Activated T-helper 2 cell treated with anti-CD3 and anti-CD28 coated beads, Interferon-gamma antibody, Interleukin-2, Interleukin-4, amounts not matched to agents 10 μg/mL and 5 μg/mL and 100 μg/mL, durations not matched to agents 14 hours and 24 hours and 36 hours (primary cell): ENCODE measurements at regions not wholly inside any gene's neighbourhood (a gene's known extent, or its start where the extent isn't known, plus 50 kb on each side); places are given as distances from the start of the nearest gene placed in this dataset.

Source experiments
- DNase-seq: peaks from one replicate; pipeline ENCODE4 v3.0.0; 2021; ENCODE audit warnings: low spot score
- H3K27ac Mint-ChIP-seq: one replicate; pipeline ENCODE4 v1.8.0; 2021; ENCODE audit warnings: mixed read lengths
- H3K27me3 Mint-ChIP-seq: one replicate; pipeline ENCODE4 v1.8.0; 2021; ENCODE audit warnings: low read depth, mixed read lengths
- H3K36me3 Mint-ChIP-seq: one replicate; pipeline ENCODE4 v1.8.0; 2021; ENCODE audit warnings: low read depth, mixed read lengths
- H3K4me1 Mint-ChIP-seq: one replicate; pipeline ENCODE4 v1.8.0; 2021; ENCODE audit warnings: low read depth, mixed read lengths
- H3K4me3 Mint-ChIP-seq: one replicate; pipeline ENCODE4 v1.8.0; 2021; ENCODE audit warnings: low read depth, mild to moderate bottlenecking, moderate library complexity, mixed read lengths
- H3K9me3 Mint-ChIP-seq: one replicate; pipeline ENCODE4 v1.8.0; 2021; ENCODE audit warnings: mixed read lengths
- intact Hi-C: fragments of 100-400 bp; cut with micrococcal nuclease; formaldehyde crosslinking; loops from one replicate; pipeline ENCODE4 v1.15.1; 2023

GRCh38 chr2:121080013-121080772 is 204.8 kb downstream of the TFCP2L1 start:
- Mint-ChIP-seq H3K27me3 (peaks cover 13% of the 10 kb centered on the region), H3K27ac (no peak overlapping the region), H3K36me3 (no peaks in the 10 kb centered on the region), H3K4me1 (peaks cover 2% of the 10 kb centered on the region), H3K9me3 (no peaks in the 10 kb centered on the region), H3K4me3 (no peak overlapping the region)
- peak; percentile 16 for DNase-seq
- intact Hi-C loops: no loop called here

GRCh38 chr2:121081701-121082100 is 203.3 kb downstream of the TFCP2L1 start:
- no peak overlapping the region for H3K4me3 Mint-ChIP-seq
- H3K27me3 Mint-ChIP-seq: peaks cover 4% of the 10 kb centered on the region
- no peak for DNase-seq
- no peaks in the 10 kb centered on the region for H3K9me3 Mint-ChIP-seq
- H3K27ac Mint-ChIP-seq: no peak overlapping the region
- no peaks in the 10 kb centered on the region for H3K36me3 Mint-ChIP-seq
- H3K4me1 Mint-ChIP-seq: peaks cover 2% of the 10 kb centered on the region
- intact Hi-C loops: no loop called here

GRCh38 chr2:121082191-121082590 is 202.8 kb downstream of the TFCP2L1 start:
- H3K4me3 Mint-ChIP-seq: no peak overlapping the region
- intact Hi-C loops: no loop called here

GRCh38 chr2:121084130-121084680 is 200.8 kb downstream of the TFCP2L1 start:
- H3K9me3 Mint-ChIP-seq: no peaks in the 10 kb centered on the region
- DNase-seq: no peak
- H3K4me1 Mint-ChIP-seq: no peaks in the 10 kb centered on the region
- no peak overlapping the region for H3K4me3 Mint-ChIP-seq
- no peaks in the 10 kb centered on the region for H3K27me3 Mint-ChIP-seq
- intact Hi-C loops: no loop called here
- H3K27ac Mint-ChIP-seq: no peak overlapping the region
- H3K36me3 Mint-ChIP-seq: no peaks in the 10 kb centered on the region

More at GRCh38 chr2:121082191-121082590, 202.8 kb downstream of the TFCP2L1 start:
- H3K27me3 Mint-ChIP-seq: no peaks in the 10 kb centered on the region
- DNase-seq: no peak
- no peaks in the 10 kb centered on the region for H3K9me3 Mint-ChIP-seq
- H3K36me3 Mint-ChIP-seq: no peaks in the 10 kb centered on the region
- no peak overlapping the region for H3K27ac Mint-ChIP-seq
- no peaks in the 10 kb centered on the region for H3K4me1 Mint-ChIP-seq

GRCh38 chr2:121085801-121086200 is 199.2 kb downstream of the TFCP2L1 start:
- H3K27me3 Mint-ChIP-seq: no peaks in the 10 kb centered on the region
- H3K36me3 Mint-ChIP-seq: no peaks in the 10 kb centered on the region
- H3K4me3 Mint-ChIP-seq: no peak overlapping the region
- H3K9me3 Mint-ChIP-seq: no peaks in the 10 kb centered on the region
- no peak for DNase-seq
- no peaks in the 10 kb centered on the region for H3K4me1 Mint-ChIP-seq
- H3K27ac Mint-ChIP-seq: no peak overlapping the region
- intact Hi-C loops: loop anchor here (5.0 kb wide), 1 partner anchor 272 kb away; no protein-coding TSS in a partner anchor

- Mint-ChIP-seq H3K4me1 (no peaks in the 10 kb centered on the region), H3K4me3 (no peak overlapping the region), H3K27ac (no peak overlapping the region), H3K27me3 (no peaks in the 10 kb centered on the region), H3K9me3 (no peaks in the 10 kb centered on the region), H3K36me3 (no peaks in the 10 kb centered on the region)
- intact Hi-C loops: loop anchor here (5.0 kb wide), 1 partner anchor 271 kb away; no protein-coding TSS in a partner anchor
- no peak for DNase-seq
Observed at GRCh38 chr2:121086450-121086849, 198.6 kb downstream of the TFCP2L1 start.

- DNase-seq: no peak
- no peaks in the 10 kb centered on the region for H3K9me3 Mint-ChIP-seq
- H3K36me3 Mint-ChIP-seq: no peaks in the 10 kb centered on the region
- H3K4me1 Mint-ChIP-seq: no peaks in the 10 kb centered on the region
- intact Hi-C loops: loop anchor here (5.0 kb wide), 1 partner anchor 270 kb away; no protein-coding TSS in a partner anchor
- no peak overlapping the region for H3K27ac Mint-ChIP-seq
- no peaks in the 10 kb centered on the region for H3K27me3 Mint-ChIP-seq
- no peak overlapping the region for H3K4me3 Mint-ChIP-seq
Observed at GRCh38 chr2:121087117-121087516, 197.9 kb downstream of the TFCP2L1 start.

- intact Hi-C loops: loop anchor here (5.0 kb wide), 1 partner anchor 269 kb away; no protein-coding TSS in a partner anchor
- Mint-ChIP-seq H3K36me3 (no peaks in the 10 kb centered on the region), H3K27ac (no peak overlapping the region)
Observed at GRCh38 chr2:121088251-121089165, 196.5 kb downstream of the TFCP2L1 start.

GRCh38 chr2:121089166-121089510 is 195.9 kb downstream of the TFCP2L1 start:
- DNase-seq: no peak
- no peak overlapping the region for H3K27ac Mint-ChIP-seq
- no peaks in the 10 kb centered on the region for H3K9me3 Mint-ChIP-seq
- no peak overlapping the region for H3K4me3 Mint-ChIP-seq
- H3K36me3 Mint-ChIP-seq: no peaks in the 10 kb centered on the region
- H3K4me1 Mint-ChIP-seq: no peaks in the 10 kb centered on the region
- peaks cover 1% of the 10 kb centered on the region for H3K27me3 Mint-ChIP-seq
- intact Hi-C loops: loop anchor here (5.0 kb wide), 1 partner anchor 268 kb away; no protein-coding TSS in a partner anchor

More at GRCh38 chr2:121088251-121089165, 196.5 kb downstream of the TFCP2L1 start:
- no peak for DNase-seq
- no peaks in the 10 kb centered on the region for H3K4me1 Mint-ChIP-seq
- H3K27me3 Mint-ChIP-seq: peaks cover 1% of the 10 kb centered on the region
- H3K9me3 Mint-ChIP-seq: no peaks in the 10 kb centered on the region
- no peak overlapping the region for H3K4me3 Mint-ChIP-seq

GRCh38 chr2:121090088-121090715 is 194.8 kb downstream of the TFCP2L1 start:
- H3K4me1 Mint-ChIP-seq: no peaks in the 10 kb centered on the region
- no peak for DNase-seq
- no peak overlapping the region for H3K4me3 Mint-ChIP-seq
- intact Hi-C loops: no loop called here
- peaks cover 1% of the 10 kb centered on the region for H3K27me3 Mint-ChIP-seq
- H3K9me3 Mint-ChIP-seq: no peaks in the 10 kb centered on the region
- H3K27ac Mint-ChIP-seq: no peak overlapping the region
- no peaks in the 10 kb centered on the region for H3K36me3 Mint-ChIP-seq

GRCh38 chr2:121092095-121092494 is 192.9 kb downstream of the TFCP2L1 start:
- H3K4me3 Mint-ChIP-seq: no peak overlapping the region
- H3K36me3 Mint-ChIP-seq: no peaks in the 10 kb centered on the region
- peaks cover 1% of the 10 kb centered on the region for H3K27me3 Mint-ChIP-seq
- H3K27ac Mint-ChIP-seq: no peak overlapping the region
- intact Hi-C loops: no loop called here
- no peaks in the 10 kb centered on the region for H3K9me3 Mint-ChIP-seq
- no peak for DNase-seq
- H3K4me1 Mint-ChIP-seq: no peaks in the 10 kb centered on the region

- peaks cover 1% of the 10 kb centered on the region for H3K27me3 Mint-ChIP-seq
- no peak overlapping the region for H3K27ac Mint-ChIP-seq
- no peak for DNase-seq
- no peaks in the 10 kb centered on the region for H3K4me1 Mint-ChIP-seq
- intact Hi-C loops: no loop called here
- no peaks in the 10 kb centered on the region for H3K9me3 Mint-ChIP-seq
- no peak overlapping the region for H3K4me3 Mint-ChIP-seq
- H3K36me3 Mint-ChIP-seq: no peaks in the 10 kb centered on the region
Observed at GRCh38 chr2:121093692-121094091, 191.3 kb downstream of the TFCP2L1 start.
